HG03469 (cell line): ENCODE measurements at regions not wholly inside any gene's neighbourhood (a gene's known extent, or its start where the extent isn't known, plus 50 kb on each side); places are given as distances from the start of the nearest gene placed in this dataset.

Experiments used
- ATAC-seq: cut with Tn5 transposase; IDR thresholded peaks from one replicate; pipeline ENCODE4 v1.9.1; 2021; ENCODE audit warnings: mild to moderate bottlenecking, moderate library complexity, moderate number of reproducible peaks; ENCODE audit not compliant: unreplicated experiment

- ATAC-seq = no peak
Measured at GRCh38 chr7:35581605-35582210, 113.2 kb downstream of the HERPUD2 start.

- no peak for ATAC-seq
Measured at GRCh38 chr7:35576031-35576573, 118.8 kb downstream of the HERPUD2 start.

GRCh38 chr7:35571611-35572240 lies 123.2 kb downstream of the HERPUD2 start:
- no peak for ATAC-seq

- ATAC-seq = no peak
Measured at GRCh38 chr7:35570937-35571336, 124.0 kb downstream of the HERPUD2 start.

- ATAC-seq = no peak
Measured at GRCh38 chr7:35565927-35566326, 129.0 kb downstream of the HERPUD2 start.

- ATAC-seq = no peak
Measured at GRCh38 chr7:35558841-35559240, 136.1 kb downstream of the HERPUD2 start.

- no peak for ATAC-seq
Measured at GRCh38 chr7:35556515-35557471, 138.1 kb downstream of the HERPUD2 start.

- no peak for ATAC-seq
Measured at GRCh38 chr7:35555934-35556333, 139.0 kb downstream of the HERPUD2 start.

- ATAC-seq = no peak
Measured at GRCh38 chr7:35555386-35555785, 139.5 kb downstream of the HERPUD2 start.

- no peak for ATAC-seq
Measured at GRCh38 chr7:35553519-35553918, 141.4 kb downstream of the HERPUD2 start.

- ATAC-seq = no peak
Measured at GRCh38 chr7:35552691-35553090, 142.2 kb downstream of the HERPUD2 start.

- ATAC-seq = no peak
Measured at GRCh38 chr7:35551321-35552081, 143.4 kb downstream of the HERPUD2 start.

- ATAC-seq = no peak
Measured at GRCh38 chr7:35550831-35551230, 144.1 kb downstream of the HERPUD2 start.

- ATAC-seq = no peak
Measured at GRCh38 chr7:35549781-35550180, 145.2 kb downstream of the HERPUD2 start.

GRCh38 chr7:35548291-35548690 lies 146.6 kb downstream of the HERPUD2 start:
- ATAC-seq = no peak

- ATAC-seq = no peak
Measured at GRCh38 chr7:35546691-35547429, 148.1 kb downstream of the HERPUD2 start.

GRCh38 chr7:35545831-35546230 lies 149.1 kb downstream of the HERPUD2 start:
- ATAC-seq = no peak

GRCh38 chr7:35544028-35544742 lies 150.8 kb downstream of the HERPUD2 start:
- ATAC-seq = no peak
